HCT116 (cell line): ENCODE measurements at regions not wholly inside any gene's neighbourhood (a gene's known extent, or its start where the extent isn't known, plus 50 kb on each side); places are given as distances from the start of the nearest gene placed in this dataset.

ENCODE experiments used
- ATAC-seq: fragments of 200-7000 bp; cut with Tn5 transposase; 2 replicates; pipeline ENCODE4 v1.9.1; 2020; ENCODE audit warnings: mild to moderate bottlenecking, moderate library complexity
- BruUV-seq: library from RNA; stranded (reverse); fragments of 400-500 nt; replicated peaks from 2 replicates; lab custom pipeline; 2021; lab: Mats Ljungman, UMichigan
- CTCF ChIA-PET: fragments of 300-600 bp; sonication (Branson Sonifier 250); formaldehyde crosslinking; loops from one replicate; lab custom pipeline; 2021; ENCODE audit warnings: antibody characterized with exemption; lab: Charles Lee
- POLR2A ChIA-PET: fragments of 300-600, 350-600 bp; sonication (Branson Sonifier 250); formaldehyde crosslinking; loops from one replicate; lab custom pipeline; 2021; ENCODE audit warnings: antibody characterized with exemption; lab: Charles Lee
- RAD21 ChIA-PET, 2 experiments: fragments of 300-600 bp; sonication (Branson Sonifier 250); formaldehyde crosslinking; loops; one replicate each; lab custom pipeline; 2023; ENCODE audit warnings: low total read pairs in 2 of 2; ENCODE audit not compliant: uncharacterized antibody in 2 of 2, unreplicated experiment in 2 of 2, low non-redundant PET in 1 of 2; lab: Charles Lee
- DNase-seq: peaks from one replicate; pipeline ENCODE4 v3.0.0-alpha.2; 2010; ENCODE audit warnings: low read depth, low spot score
- H2AFZ ChIP-seq: fragments of 200-600 bp; shearing (Covaris generic), sonication (generic); 2 replicates; pipeline ENCODE4 v1.6.1; 2017; ENCODE audit warnings: low read depth, mixed run types, mixed read lengths, antibody characterized with exemption, low read length; ENCODE audit not compliant: poor library complexity, severe bottlenecking
- H3K27ac ChIP-seq: 2 replicates; pipeline ENCODE4 v1.5.1; 2012; ENCODE audit warnings: low read depth, low read length
- H3K27me3 ChIP-seq: fragments of 200-600 bp; sonication (generic); 2 replicates; pipeline ENCODE4 v1.6.1; 2016; ENCODE audit warnings: mixed run types, low read length, mixed read lengths; ENCODE audit not compliant: insufficient read depth
- H3K36me3 ChIP-seq, 2 experiments: fragments of 200-500 bp in 1 of 2; fragments of 200-600 bp in 1 of 2; sonication (Bioruptor generic) in 1 of 2; sonication (generic) in 1 of 2; 2 replicates each; pipeline versions ENCODE4 v1.5.1 to v1.6.1; 2014 to 2016; ENCODE audit warnings: low read length in 2 of 2, inconsistent platforms in 1 of 2, mixed read lengths in 1 of 2, mixed run types in 1 of 2; ENCODE audit not compliant: insufficient read depth in 2 of 2, control insufficient read depth in 1 of 2
- H3K4me1 ChIP-seq, 2 experiments: fragments of 200-600 bp in 1 of 2; sonication (generic) in 1 of 2; 2 replicates each; pipeline versions ENCODE4 v1.5.1 to v1.6.1; 2012 to 2017; ENCODE audit warnings: low read length in 2 of 2, inconsistent platforms in 1 of 2, mild to moderate bottlenecking in 1 of 2, mixed read lengths in 1 of 2, mixed run types in 1 of 2, moderate library complexity in 1 of 2; ENCODE audit not compliant: insufficient read depth in 2 of 2, control insufficient read depth in 1 of 2
- H3K4me2 ChIP-seq: fragments of 200-600 bp; sonication (generic); 2 replicates; pipeline ENCODE4 v1.6.1; 2017; ENCODE audit warnings: mixed run types, low read length, mixed read lengths
- H3K4me3 ChIP-seq, 2 experiments: fragments of 200-600 bp in 1 of 2; sonication (generic) in 1 of 2; replicated peaks in 1 of 2; 2 replicates each; pipeline ENCODE4 v1.5.1; 2011 to 2016; ENCODE audit warnings: low read length in 2 of 2, control low read depth in 1 of 2, low read depth in 1 of 2, mild to moderate bottlenecking in 1 of 2, mixed read lengths in 1 of 2, mixed run types in 1 of 2
- H3K79me2 ChIP-seq: fragments of 200-600 bp; sonication (generic); 2 replicates; pipeline ENCODE4 v1.6.1; 2017; ENCODE audit warnings: mild to moderate bottlenecking, mixed run types, low read length, moderate library complexity, mixed read lengths; ENCODE audit not compliant: insufficient read depth
- H3K9ac ChIP-seq: fragments of 200-600 bp; sonication (generic); 2 replicates; pipeline ENCODE4 v1.6.1; 2016; ENCODE audit warnings: low read length, mixed read lengths
- H3K9me2 ChIP-seq: fragments of 200-600 bp; sonication (generic), shearing (Covaris generic); 2 replicates; pipeline ENCODE4 v1.6.1; 2017; ENCODE audit warnings: mixed run types, mild to moderate bottlenecking, moderate library complexity; ENCODE audit not compliant: insufficient read depth
- H3K9me3 ChIP-seq, 2 experiments: fragments of 200-500 bp in 1 of 2; fragments of 200-600 bp in 1 of 2; sonication (Bioruptor generic) in 1 of 2; sonication (generic) in 1 of 2; 2 replicates each; pipeline ENCODE4 v1.6.1; 2014 to 2017; ENCODE audit warnings: low read length in 2 of 2, mixed read lengths in 2 of 2, inconsistent platforms in 1 of 2, low read depth in 1 of 2, mild to moderate bottlenecking in 1 of 2, mixed run types in 1 of 2, moderate library complexity in 1 of 2; ENCODE audit not compliant: control insufficient read depth in 1 of 2, insufficient read depth in 1 of 2
- H4K20me1 ChIP-seq: fragments of 200-600 bp; sonication (generic), shearing (Covaris generic); 2 replicates; pipeline ENCODE4 v1.6.1; 2017; ENCODE audit warnings: mixed run types, mild to moderate bottlenecking, moderate library complexity; ENCODE audit not compliant: insufficient read depth
- ATF3 ChIP-seq: IDR thresholded peaks from 2 replicates; pipeline ENCODE4 v1.6.1; 2012
- CTCF ChIP-seq, 3 experiments: fragments of 200-600 bp in 1 of 3; sonication (generic) in 1 of 3; IDR thresholded peaks in 2 of 3; conservative IDR thresholded peaks in 1 of 3; 2 replicates each; pipeline ENCODE4 v1.5.1; 2012 to 2017; ENCODE audit warnings: low read depth in 2 of 3, low read length in 2 of 3, antibody characterized with exemption in 1 of 3, borderline replicate concordance in 1 of 3, control low read depth in 1 of 3, mild to moderate bottlenecking in 1 of 3, mixed read lengths in 1 of 3, mixed run types in 1 of 3, moderate library complexity in 1 of 3; ENCODE audit not compliant: insufficient read depth in 1 of 3
- ELF1 ChIP-seq: IDR thresholded peaks from 2 replicates; pipeline ENCODE4 v1.6.1; 2012; ENCODE audit warnings: low read depth, borderline replicate concordance
- EZH2 ChIP-seq: fragments of 200-600 bp; sonication (generic); IDR thresholded peaks from 2 replicates; pipeline ENCODE4 v1.6.1; 2017; ENCODE audit warnings: antibody characterized with exemption, mixed run types
- FOSL1 ChIP-seq: IDR thresholded peaks from 2 replicates; pipeline ENCODE4 v1.6.1; 2012; ENCODE audit warnings: low read depth
- JUND ChIP-seq: IDR thresholded peaks from 2 replicates; pipeline ENCODE4 v1.6.1; 2012
- MAX ChIP-seq: IDR thresholded peaks from 2 replicates; pipeline ENCODE4 v1.6.1; 2012
- POLR2A ChIP-seq: IDR thresholded peaks from 2 replicates; pipeline ENCODE4 v1.7.0; 2011; ENCODE audit warnings: borderline replicate concordance; ENCODE audit not compliant: insufficient read depth, insufficient read length; ENCODE audit errors: extremely low read depth
- RAD21 ChIP-seq: IDR thresholded peaks from 2 replicates; pipeline ENCODE4 v1.6.1; 2012; ENCODE audit warnings: low read depth, mild to moderate bottlenecking
- SIN3A ChIP-seq: IDR thresholded peaks from 2 replicates; pipeline ENCODE4 v1.6.1; 2012; ENCODE audit warnings: low read depth
- SP1 ChIP-seq: IDR thresholded peaks from 2 replicates; pipeline ENCODE4 v1.6.1; 2012; ENCODE audit warnings: low read depth
- ZBTB33 ChIP-seq: IDR thresholded peaks from 2 replicates; pipeline ENCODE4 v1.6.1; 2011; ENCODE audit warnings: mild to moderate bottlenecking, low read length, moderate library complexity; ENCODE audit not compliant: insufficient replicate concordance; ENCODE audit errors: extremely low read depth
- ZFX ChIP-seq: fragments of 450-650 bp; IDR thresholded peaks from 2 replicates; pipeline ENCODE4 v1.6.1; 2017
- intact Hi-C: fragments of 100-400 bp; cut with micrococcal nuclease; formaldehyde crosslinking; loops from 2 replicates; pipeline ENCODE4 v1.10.0; 2022

GRCh38 chr22:27308513-27308912, 493.0 kb downstream of the MN1 start:
- BruUV-seq: no TSS peak
- no peaks in the 10 kb centered on the region for H3K4me1 ChIP-seq
- no peaks in the 10 kb centered on the region for H3K9me3 ChIP-seq
- no peak overlapping the region for H3K27ac ChIP-seq
- DNase-seq (no peak), ATAC-seq (no peak)
- no peaks in the 10 kb centered on the region for H3K79me2 ChIP-seq
- H3K4me3 ChIP-seq: no peak overlapping the region
- TF ChIP-seq CTCF (IDR thresholded peaks at IDR 0.05 in 2 of 3, conservative IDR thresholded peaks at IDR 0.05 in 1 of 3; ENCODE audit: borderline replicate concordance in 1 of 3, insufficient read depth in 1 of 3, low read depth in 2 of 3, low read length in 2 of 3) (no peak), SIN3A (no peak), ATF3 (no peak), RAD21 (no peak), POLR2A (no peak), SP1 (no peak), MAX (no peak), FOSL1 (no peak), ZFX (no peak), ZBTB33 (no peak), EZH2 (no peak), JUND (no peak), ELF1 (no peak)
- H3K9ac ChIP-seq: no peak overlapping the region
- H4K20me1 ChIP-seq: no peaks in the 10 kb centered on the region
- intact Hi-C loops: no loop called here
- POLR2A ChIA-PET: no interaction called here
- no peaks in the 10 kb centered on the region for H3K27me3 ChIP-seq
- no peaks in the 10 kb centered on the region for H3K36me3 ChIP-seq
- CTCF ChIA-PET: no interaction called here
- no peak overlapping the region for H2AFZ ChIP-seq
- no peak overlapping the region for H3K4me2 ChIP-seq
- no peaks in the 10 kb centered on the region for H3K9me2 ChIP-seq
- RAD21 ChIA-PET: no interaction called here
